ENCODE measurements at regions not wholly inside any gene's neighbourhood (a gene's known extent, or its start where the extent isn't known, plus 50 kb on each side); places are given as distances from the start of the nearest gene placed in this dataset.

GRCh38 chr10:121130382-121130781 is 279.2 kb downstream of the WDR11 start:
- no peak overlapping the region for H3K4me3 ChIP-seq (ENCODE audit: low read depth, low read length)
- no peak for TF ChIP-seq CTCF (IDR thresholded peaks at IDR 0.05; ENCODE audit: insufficient read depth, low read length, poor library complexity, severe bottlenecking)
- H3K36me3 ChIP-seq (ENCODE audit: control insufficient read depth, insufficient read depth, low read length) = no peaks in the 10 kb centered on the region
- H3K27me3 ChIP-seq (ENCODE audit: control insufficient read depth, insufficient read depth, low read length) = no peaks in the 10 kb centered on the region
- no peak for DNase-seq (ENCODE audit: low read depth)

- no peak overlapping the region for H3K4me3 ChIP-seq (ENCODE audit: low read depth, low read length)
- no peak for DNase-seq (ENCODE audit: low read depth)
- H3K36me3 ChIP-seq (ENCODE audit: control insufficient read depth, insufficient read depth, low read length) = no peaks in the 10 kb centered on the region
- no peak for TF ChIP-seq CTCF (IDR thresholded peaks at IDR 0.05; ENCODE audit: insufficient read depth, low read length, poor library complexity, severe bottlenecking)
- no peaks in the 10 kb centered on the region for H3K27me3 ChIP-seq (ENCODE audit: control insufficient read depth, insufficient read depth, low read length)
Measured at GRCh38 chr10:121131014-121131413, 279.9 kb downstream of the WDR11 start.

- H3K4me3 ChIP-seq (ENCODE audit: low read depth, low read length) = no peak overlapping the region
- DNase-seq (ENCODE audit: low read depth) = no peak
- H3K36me3 ChIP-seq (ENCODE audit: control insufficient read depth, insufficient read depth, low read length) = no peaks in the 10 kb centered on the region
- no peak for TF ChIP-seq CTCF (IDR thresholded peaks at IDR 0.05; ENCODE audit: insufficient read depth, low read length, poor library complexity, severe bottlenecking)
- no peaks in the 10 kb centered on the region for H3K27me3 ChIP-seq (ENCODE audit: control insufficient read depth, insufficient read depth, low read length)
Measured at GRCh38 chr10:121131426-121132265, 280.5 kb downstream of the WDR11 start.

GRCh38 chr10:121132273-121132672 is 281.1 kb downstream of the WDR11 start:
- no peak overlapping the region for H3K4me3 ChIP-seq (ENCODE audit: low read depth, low read length)
- no peaks in the 10 kb centered on the region for H3K27me3 ChIP-seq (ENCODE audit: control insufficient read depth, insufficient read depth, low read length)
- H3K36me3 ChIP-seq (ENCODE audit: control insufficient read depth, insufficient read depth, low read length) = no peaks in the 10 kb centered on the region
- DNase-seq (ENCODE audit: low read depth) = no peak
- TF ChIP-seq CTCF (IDR thresholded peaks at IDR 0.05; ENCODE audit: insufficient read depth, low read length, poor library complexity, severe bottlenecking) = no peak

GRCh38 chr10:121133901-121134300 is 282.7 kb downstream of the WDR11 start:
- DNase-seq (ENCODE audit: low read depth) = no peak
- Histone ChIP-seq H3K36me3 (ENCODE audit: control insufficient read depth, insufficient read depth, low read length) (no peaks in the 10 kb centered on the region), H3K27me3 (ENCODE audit: control insufficient read depth, insufficient read depth, low read length) (no peaks in the 10 kb centered on the region), H3K4me3 (ENCODE audit: low read depth, low read length) (no peak overlapping the region)
- no peak for TF ChIP-seq CTCF (IDR thresholded peaks at IDR 0.05; ENCODE audit: insufficient read depth, low read length, poor library complexity, severe bottlenecking)

GRCh38 chr10:121134711-121135110 is 283.5 kb downstream of the WDR11 start:
- no peak for DNase-seq (ENCODE audit: low read depth)
- TF ChIP-seq CTCF (IDR thresholded peaks at IDR 0.05; ENCODE audit: insufficient read depth, low read length, poor library complexity, severe bottlenecking) = no peak
- H3K27me3 ChIP-seq (ENCODE audit: control insufficient read depth, insufficient read depth, low read length) = no peaks in the 10 kb centered on the region
- H3K4me3 ChIP-seq (ENCODE audit: low read depth, low read length) = no peak overlapping the region
- H3K36me3 ChIP-seq (ENCODE audit: control insufficient read depth, insufficient read depth, low read length) = no peaks in the 10 kb centered on the region

All from kidney epithelial cell (primary cell).